ENCODE measurements at regions not wholly inside any gene's neighbourhood (a gene's known extent, or its start where the extent isn't known, plus 50 kb on each side); places are given as distances from the start of the nearest gene placed in this dataset.

DNA sequence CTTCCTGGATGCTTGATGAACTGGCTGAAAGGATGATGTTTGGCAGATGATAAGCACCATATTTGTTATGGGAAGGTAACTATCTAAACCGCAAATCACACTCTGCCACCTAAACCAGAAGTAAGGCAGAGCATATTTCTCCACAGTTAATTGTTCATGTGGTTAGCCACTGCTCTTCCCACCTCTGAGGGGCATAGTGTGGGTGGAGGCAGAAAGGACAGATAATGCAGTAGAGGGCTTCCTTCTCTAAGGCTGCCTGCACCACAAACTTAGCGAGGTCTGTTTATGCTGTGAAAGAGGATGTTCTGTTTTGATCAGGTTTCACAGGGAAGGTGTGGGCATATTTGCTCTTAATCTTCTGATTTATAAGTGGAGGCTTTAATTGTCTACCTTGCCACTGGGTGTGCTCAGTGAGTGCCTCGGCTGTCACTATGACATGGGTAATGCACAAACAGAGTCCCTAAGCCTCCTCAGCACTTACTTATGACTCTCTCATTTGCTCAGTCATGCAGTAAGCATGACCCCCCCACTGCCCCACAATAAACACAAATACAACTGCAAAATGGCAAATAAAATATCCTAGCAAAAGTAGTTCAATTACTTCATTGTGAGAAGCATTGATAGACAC is 401.0 kb downstream of the TMA16 start:
- Histone ChIP-seq H3K9me3 (no peaks in the 10 kb centered on the region), H3K4me1 (no peaks in the 10 kb centered on the region), H3K27ac (no peak overlapping the region), H3K4me3 (no peak overlapping the region), H3K4me2 (no peak overlapping the region)
- 2% methylated on average over 3 of the region's 3 CpGs for WGBS (ENCODE audit: missing lambda C conversion rate)
- no peak for FAIRE-seq
- no peak for DNase-seq (ENCODE audit: low read depth in 1 of 2, low spot score in 1 of 2)
- TF ChIP-seq POLR2AphosphoS2 (conservative IDR thresholded peaks at IDR 0.05; ENCODE audit: low read length), result no peak
- no peak for TF ChIP-seq JUNB (IDR thresholded peaks at IDR 0.05)
- TF ChIP-seq, protein P1, sequence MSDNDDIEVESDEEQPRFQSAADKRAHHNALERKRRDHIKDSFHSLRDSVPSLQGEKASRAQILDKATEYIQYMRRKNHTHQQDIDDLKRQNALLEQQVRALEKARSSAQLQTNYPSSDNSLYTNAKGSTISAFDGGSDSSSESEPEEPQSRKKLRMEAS (IDR thresholded peaks at IDR 0.05), result no peak
- TF ChIP-seq CEBPB (IDR thresholded peaks at IDR 0.05), result no peak
- no peak for TF ChIP-seq RCOR1 (IDR thresholded peaks at IDR 0.05; ENCODE audit: low read depth, low read length)
- TF ChIP-seq EHMT2 (IDR thresholded peaks at IDR 0.05; ENCODE audit: low read depth), result no peak
- no peak for TF ChIP-seq RARB (CRISPR knock-in tag; IDR thresholded peaks at IDR 0.05)
- no peak for TF ChIP-seq EHF (CRISPR knock-in tag; IDR thresholded peaks at IDR 0.05)
- no peak for TF ChIP-seq GATA3 (IDR thresholded peaks at IDR 0.05; ENCODE audit: borderline replicate concordance)
- TF ChIP-seq KDM5A (IDR thresholded peaks at IDR 0.05), result no peak
- ChIA-PET CTCF (no interaction called here), POLR2A (no interaction called here)
- no peak for ATAC-seq

DNA sequence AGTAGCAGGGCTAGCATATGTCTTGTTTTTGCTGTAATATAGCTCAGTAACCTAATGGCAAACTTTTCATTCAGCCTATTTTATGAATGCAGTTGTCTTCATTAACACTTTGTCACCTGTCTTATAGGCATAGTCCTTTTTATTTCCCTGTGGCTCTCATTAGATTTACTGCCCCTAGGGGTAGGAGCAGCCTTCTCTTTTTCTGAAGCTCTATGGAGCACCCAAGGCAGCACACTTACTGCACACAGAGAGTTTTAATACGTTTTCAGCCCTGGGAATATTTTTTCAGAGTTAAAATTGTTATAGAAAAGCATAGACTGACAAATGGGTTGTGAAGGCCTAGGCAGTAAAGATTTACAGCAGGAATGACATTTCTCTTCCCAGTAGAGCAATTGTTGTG is 406.8 kb downstream of the TMA16 start:
- 0% methylated on average over 1 of the region's 1 CpG for WGBS (ENCODE audit: missing lambda C conversion rate)
- Histone ChIP-seq H3K4me1 (no peaks in the 10 kb centered on the region), H3K4me3 (no peak overlapping the region), H3K27ac (no peak overlapping the region), H3K4me2 (no peak overlapping the region), H3K9me3 (no peaks in the 10 kb centered on the region)
- CTCF ChIA-PET, result no interaction called here
- TF ChIP-seq SMC3 (IDR thresholded peaks at IDR 0.05) (no peak), RAD21 (conservative IDR thresholded peaks at IDR 0.05 in 1 of 2, IDR thresholded peaks at IDR 0.05 in 1 of 2) (no peak), JUN (IDR thresholded peaks at IDR 0.05) (no peak), FOSL2 (IDR thresholded peaks at IDR 0.05) (no peak), FOSL2 (CRISPR knock-in tag; IDR thresholded peaks at IDR 0.05) (no peak)
- TF ChIP-seq, protein P1 (IDR thresholded peaks at IDR 0.05), result no peak
- POLR2A ChIA-PET, result no interaction called here
- FAIRE-seq (no peak), ATAC-seq (no peak), DNase-seq (ENCODE audit: low read depth in 1 of 2, low spot score in 1 of 2) (no peak)

DNA sequence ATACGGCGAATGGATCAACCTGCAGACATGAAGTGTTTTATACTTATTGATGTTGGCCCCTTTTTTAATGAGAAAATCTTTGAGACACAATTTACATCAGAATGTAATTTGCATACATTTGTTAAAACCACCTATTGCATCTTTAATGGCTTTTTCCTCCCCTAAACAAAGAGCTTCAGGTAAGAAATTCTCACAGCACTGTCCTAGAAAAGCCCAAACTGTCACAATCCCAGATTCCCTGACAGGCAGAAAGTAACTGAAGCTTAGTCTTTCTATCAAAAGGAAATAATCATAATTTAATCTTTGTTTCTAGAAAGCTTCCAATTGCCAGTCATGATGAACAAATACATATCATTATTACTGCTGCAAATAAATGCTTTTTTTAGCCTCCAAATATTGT is 407.9 kb downstream of the TMA16 start:
- CTCF ChIA-PET, result no interaction called here
- ATAC-seq (no peak), DNase-seq (ENCODE audit: low read depth in 1 of 2, low spot score in 1 of 2) (no peak), FAIRE-seq (no peak)
- Histone ChIP-seq H3K27ac (no peak overlapping the region), H3K4me1 (no peaks in the 10 kb centered on the region), H3K4me3 (no peak overlapping the region), H3K9me3 (no peaks in the 10 kb centered on the region), H3K4me2 (no peak overlapping the region)
- TF ChIP-seq PHF8 (IDR thresholded peaks at IDR 0.05; ENCODE audit: borderline replicate concordance, low read depth), result no peak
- TF ChIP-seq, protein P1 (IDR thresholded peaks at IDR 0.05), result no peak
- no peak for TF ChIP-seq EHF (CRISPR knock-in tag; IDR thresholded peaks at IDR 0.05)
- no peak for TF ChIP-seq CHD4 (IDR thresholded peaks at IDR 0.05; ENCODE audit: borderline replicate concordance)
- TF ChIP-seq RNF2 (IDR thresholded peaks at IDR 0.05; ENCODE audit: borderline replicate concordance, low read depth), result no peak
- TF ChIP-seq RFX5 (IDR thresholded peaks at IDR 0.05), result no peak
- no peak for TF ChIP-seq ZSCAN20 (CRISPR knock-in tag; IDR thresholded peaks at IDR 0.05)
- TF ChIP-seq, protein P2, sequence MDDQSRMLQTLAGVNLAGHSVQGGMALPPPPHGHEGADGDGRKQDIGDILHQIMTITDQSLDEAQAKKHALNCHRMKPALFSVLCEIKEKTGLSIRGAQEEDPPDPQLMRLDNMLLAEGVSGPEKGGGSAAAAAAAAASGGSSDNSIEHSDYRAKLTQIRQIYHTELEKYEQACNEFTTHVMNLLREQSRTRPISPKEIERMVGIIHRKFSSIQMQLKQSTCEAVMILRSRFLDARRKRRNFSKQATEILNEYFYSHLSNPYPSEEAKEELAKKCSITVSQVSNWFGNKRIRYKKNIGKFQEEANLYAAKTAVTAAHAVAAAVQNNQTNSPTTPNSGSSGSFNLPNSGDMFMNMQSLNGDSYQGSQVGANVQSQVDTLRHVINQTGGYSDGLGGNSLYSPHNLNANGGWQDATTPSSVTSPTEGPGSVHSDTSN (IDR thresholded peaks at IDR 0.05), result no peak
- no peak for TF ChIP-seq HOXB13 (CRISPR knock-in tag; IDR thresholded peaks at IDR 0.05; ENCODE audit: low read depth)
- no peak for TF ChIP-seq KDM5A (IDR thresholded peaks at IDR 0.05)
- TF ChIP-seq, protein P3, sequence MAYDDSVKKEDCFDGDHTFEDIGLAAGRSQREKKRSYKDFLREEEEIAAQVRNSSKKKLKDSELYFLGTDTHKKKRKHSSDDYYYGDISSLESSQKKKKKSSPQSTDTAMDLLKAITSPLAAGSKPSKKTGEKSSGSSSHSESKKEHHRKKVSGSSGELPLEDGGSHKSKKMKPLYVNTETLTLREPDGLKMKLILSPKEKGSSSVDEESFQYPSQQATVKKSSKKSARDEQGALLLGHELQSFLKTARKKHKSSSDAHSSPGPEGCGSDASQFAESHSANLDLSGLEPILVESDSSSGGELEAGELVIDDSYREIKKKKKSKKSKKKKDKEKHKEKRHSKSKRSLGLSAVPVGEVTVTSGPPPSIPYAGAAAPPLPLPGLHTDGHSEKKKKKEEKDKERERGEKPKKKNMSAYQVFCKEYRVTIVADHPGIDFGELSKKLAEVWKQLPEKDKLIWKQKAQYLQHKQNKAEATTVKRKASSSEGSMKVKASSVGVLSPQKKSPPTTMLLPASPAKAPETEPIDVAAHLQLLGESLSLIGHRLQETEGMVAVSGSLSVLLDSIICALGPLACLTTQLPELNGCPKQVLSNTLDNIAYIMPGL (CRISPR knock-in tag; IDR thresholded peaks at IDR 0.05; ENCODE audit: borderline replicate concordance), result no peak
- TF ChIP-seq SMC3 (IDR thresholded peaks at IDR 0.05), result no peak
- no peak for TF ChIP-seq NPAS2 (CRISPR knock-in tag; IDR thresholded peaks at IDR 0.05; ENCODE audit: borderline replicate concordance)
- TF ChIP-seq, protein P4, sequence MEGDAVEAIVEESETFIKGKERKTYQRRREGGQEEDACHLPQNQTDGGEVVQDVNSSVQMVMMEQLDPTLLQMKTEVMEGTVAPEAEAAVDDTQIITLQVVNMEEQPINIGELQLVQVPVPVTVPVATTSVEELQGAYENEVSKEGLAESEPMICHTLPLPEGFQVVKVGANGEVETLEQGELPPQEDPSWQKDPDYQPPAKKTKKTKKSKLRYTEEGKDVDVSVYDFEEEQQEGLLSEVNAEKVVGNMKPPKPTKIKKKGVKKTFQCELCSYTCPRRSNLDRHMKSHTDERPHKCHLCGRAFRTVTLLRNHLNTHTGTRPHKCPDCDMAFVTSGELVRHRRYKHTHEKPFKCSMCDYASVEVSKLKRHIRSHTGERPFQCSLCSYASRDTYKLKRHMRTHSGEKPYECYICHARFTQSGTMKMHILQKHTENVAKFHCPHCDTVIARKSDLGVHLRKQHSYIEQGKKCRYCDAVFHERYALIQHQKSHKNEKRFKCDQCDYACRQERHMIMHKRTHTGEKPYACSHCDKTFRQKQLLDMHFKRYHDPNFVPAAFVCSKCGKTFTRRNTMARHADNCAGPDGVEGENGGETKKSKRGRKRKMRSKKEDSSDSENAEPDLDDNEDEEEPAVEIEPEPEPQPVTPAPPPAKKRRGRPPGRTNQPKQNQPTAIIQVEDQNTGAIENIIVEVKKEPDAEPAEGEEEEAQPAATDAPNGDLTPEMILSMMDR (IDR thresholded peaks at IDR 0.05), result no peak
- no peak for TF ChIP-seq EHMT2 (IDR thresholded peaks at IDR 0.05; ENCODE audit: low read depth)
- POLR2A ChIA-PET, result no interaction called here
- 24% methylated on average over 2 of the region's 2 CpGs for WGBS (ENCODE audit: missing lambda C conversion rate)

All from A549 (cell line).